ENCODE measurements at regions not wholly inside any gene's neighbourhood (a gene's known extent, or its start where the extent isn't known, plus 50 kb on each side); places are given as distances from the start of the nearest gene placed in this dataset.

DNA sequence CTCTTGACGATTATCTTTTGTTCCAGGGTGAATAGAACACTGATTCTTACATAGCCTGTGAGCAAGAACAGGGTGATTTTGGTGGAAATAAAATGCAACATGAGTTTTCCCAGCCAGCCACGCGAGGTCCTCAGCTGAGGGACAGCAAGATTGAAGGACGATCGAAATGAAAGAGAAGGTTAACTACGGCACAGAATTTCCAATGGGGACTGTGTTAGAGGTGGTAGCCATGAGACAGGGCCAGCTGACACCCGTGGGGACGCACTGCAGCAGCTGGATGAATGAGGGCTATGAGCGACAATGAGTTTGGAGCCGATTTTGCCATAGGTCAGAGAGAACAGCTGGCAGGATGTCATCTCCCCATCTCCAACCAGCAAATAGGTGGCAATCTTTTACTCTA lies 243.4 kb upstream of the PELI2 start:
- no peaks in the 10 kb centered on the region for H3K9me3 Mint-ChIP-seq (ENCODE audit: unreplicated experiment)
- no peak for DNase-seq

GRCh38 chr14:55877942-55878341 lies 240.3 kb upstream of the PELI2 start:
- H3K27ac Mint-ChIP-seq (ENCODE audit: unreplicated experiment): no peak overlapping the region
- peaks cover 2% of the 10 kb centered on the region for H3K4me1 Mint-ChIP-seq (ENCODE audit: low read depth, unreplicated experiment)
- H3K36me3 Mint-ChIP-seq (ENCODE audit: unreplicated experiment): no peaks in the 10 kb centered on the region
- H3K27me3 Mint-ChIP-seq (ENCODE audit: unreplicated experiment): peaks cover 4% of the 10 kb centered on the region
- no peak for DNase-seq
- no peak for TF ChIP-seq CTCF (IDR thresholded peaks at IDR 0.05; ENCODE audit: partially characterized antibody, unreplicated experiment)
- no peak overlapping the region for H3K4me3 Mint-ChIP-seq (ENCODE audit: unreplicated experiment)
- H3K9me3 Mint-ChIP-seq (ENCODE audit: unreplicated experiment): peaks cover 2% of the 10 kb centered on the region

More for the DNA sequence above, 243.4 kb upstream of the PELI2 start:
- Mint-ChIP-seq H3K36me3 (ENCODE audit: unreplicated experiment) (no peaks in the 10 kb centered on the region), H3K27ac (ENCODE audit: unreplicated experiment) (no peak overlapping the region), H3K27me3 (ENCODE audit: unreplicated experiment) (no peaks in the 10 kb centered on the region), H3K4me3 (ENCODE audit: unreplicated experiment) (no peak overlapping the region), H3K4me1 (ENCODE audit: low read depth, unreplicated experiment) (no peaks in the 10 kb centered on the region)
- TF ChIP-seq CTCF (IDR thresholded peaks at IDR 0.05; ENCODE audit: partially characterized antibody, unreplicated experiment): no peak

- no peak for DNase-seq
- Mint-ChIP-seq H3K27ac (ENCODE audit: unreplicated experiment) (no peak overlapping the region), H3K4me3 (ENCODE audit: unreplicated experiment) (no peak overlapping the region), H3K4me1 (ENCODE audit: low read depth, unreplicated experiment) (peaks cover 2% of the 10 kb centered on the region), H3K9me3 (ENCODE audit: unreplicated experiment) (peaks cover 2% of the 10 kb centered on the region), H3K27me3 (ENCODE audit: unreplicated experiment) (peaks cover 4% of the 10 kb centered on the region), H3K36me3 (ENCODE audit: unreplicated experiment) (peaks cover 6% of the 10 kb centered on the region)
- TF ChIP-seq CTCF (IDR thresholded peaks at IDR 0.05; ENCODE audit: partially characterized antibody, unreplicated experiment): no peak
Observed at GRCh38 chr14:55881577-55882241, 236.5 kb upstream of the PELI2 start.

DNA sequence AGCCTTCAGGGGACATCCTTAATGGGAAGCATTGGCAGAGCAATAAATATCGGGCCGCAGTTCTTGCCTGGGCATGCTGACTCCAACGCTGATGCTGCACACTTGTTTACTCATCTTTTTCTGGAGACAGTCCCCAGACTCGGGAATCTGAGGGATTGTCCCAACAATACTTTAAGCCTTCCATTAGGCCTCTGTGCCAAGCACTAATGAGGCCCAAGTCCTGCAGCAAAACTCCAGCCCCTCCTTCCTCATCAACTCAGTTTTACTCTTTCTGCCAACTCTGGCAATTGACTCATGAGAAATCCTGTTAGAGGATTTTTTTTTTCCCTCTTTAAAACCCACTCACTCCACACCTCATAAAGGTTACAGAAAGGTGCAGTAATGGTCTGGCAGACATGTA lies 233.4 kb upstream of the PELI2 start:
- H3K4me3 Mint-ChIP-seq (ENCODE audit: unreplicated experiment): no peak overlapping the region
- DNase-seq: no peak

More for the DNA sequence above, 233.4 kb upstream of the PELI2 start:
- peaks cover 4% of the 10 kb centered on the region for H3K27me3 Mint-ChIP-seq (ENCODE audit: unreplicated experiment)
- H3K36me3 Mint-ChIP-seq (ENCODE audit: unreplicated experiment): peaks cover 9% of the 10 kb centered on the region
- peaks cover 2% of the 10 kb centered on the region for H3K4me1 Mint-ChIP-seq (ENCODE audit: low read depth, unreplicated experiment)
- H3K27ac Mint-ChIP-seq (ENCODE audit: unreplicated experiment): no peak overlapping the region
- no peak for TF ChIP-seq CTCF (IDR thresholded peaks at IDR 0.05; ENCODE audit: partially characterized antibody, unreplicated experiment)
- peaks cover 2% of the 10 kb centered on the region for H3K9me3 Mint-ChIP-seq (ENCODE audit: unreplicated experiment)

Measured in glutamatergic neuron (in vitro differentiated cells).